DOHH2 (cell line): ENCODE measurements at regions not wholly inside any gene's neighbourhood (a gene's known extent, or its start where the extent isn't known, plus 50 kb on each side); places are given as distances from the start of the nearest gene placed in this dataset.

Experiments used
- H3F3A ChIP-seq: fragments of 200-600 bp; sonication (generic), shearing (Covaris generic); 2 replicates; pipeline ENCODE4 v1.6.0; 2016; ENCODE audit warnings: antibody characterized with exemption, mild to moderate bottlenecking; ENCODE audit not compliant: control insufficient read depth, insufficient read depth
- H3K27ac ChIP-seq: fragments of 200-600 bp; sonication (generic); 2 replicates; pipeline ENCODE4 v1.5.1; 2014; ENCODE audit warnings: low read depth, mild to moderate bottlenecking, low read length, moderate library complexity
- H3K27me3 ChIP-seq: fragments of 200-600 bp; sonication (generic); 2 replicates; pipeline ENCODE4 v1.6.1; 2014; ENCODE audit warnings: mild to moderate bottlenecking, low read length, mixed read lengths; ENCODE audit not compliant: control insufficient read depth
- H3K36me3 ChIP-seq: fragments of 200-600 bp; sonication (generic); 2 replicates; pipeline ENCODE4 v1.6.1; 2014; ENCODE audit warnings: mild to moderate bottlenecking, low read length, moderate library complexity, mixed read lengths; ENCODE audit not compliant: control insufficient read depth
- H3K4me1 ChIP-seq: fragments of 200-600 bp; sonication (generic); 2 replicates; pipeline ENCODE4 v1.6.1; 2014; ENCODE audit warnings: mild to moderate bottlenecking, low read length, mixed read lengths; ENCODE audit not compliant: control insufficient read depth
- H3K4me2 ChIP-seq: fragments of 200-600 bp; sonication (generic); 2 replicates; pipeline ENCODE4 v1.6.0; 2014; ENCODE audit warnings: mild to moderate bottlenecking, low read length, moderate library complexity
- H3K4me3 ChIP-seq: fragments of 200-600 bp; sonication (generic); 2 replicates; pipeline ENCODE4 v1.5.1; 2014; ENCODE audit warnings: mild to moderate bottlenecking, low read length, mixed read lengths
- H3K79me2 ChIP-seq: fragments of 200-600 bp; sonication (generic); 2 replicates; pipeline ENCODE4 v1.6.1; 2014; ENCODE audit warnings: mild to moderate bottlenecking, low read length, mixed read lengths; ENCODE audit not compliant: control insufficient read depth
- H3K9me2 ChIP-seq: fragments of 200-600 bp; sonication (generic); replicated peaks from 2 replicates; pipeline ENCODE4 v1.6.1; 2014; ENCODE audit warnings: mild to moderate bottlenecking, low read length, mixed read lengths; ENCODE audit not compliant: control insufficient read depth
- H3K9me3 ChIP-seq: fragments of 200-600 bp; sonication (generic); 2 replicates; pipeline ENCODE4 v1.6.1; 2014; ENCODE audit warnings: antibody characterized with exemption, low read length, mixed read lengths; ENCODE audit not compliant: control insufficient read depth, insufficient read depth
- H4K20me1 ChIP-seq: fragments of 200-600 bp; sonication (generic); 2 replicates; pipeline ENCODE4 v1.6.0; 2014; ENCODE audit warnings: low read depth, mild to moderate bottlenecking, antibody characterized with exemption, low read length, moderate library complexity; ENCODE audit not compliant: control insufficient read depth, insufficient read depth
- CTCF ChIP-seq: fragments of 200-600 bp; sonication (generic); IDR thresholded peaks from one replicate; pipeline ENCODE4 v1.5.1; 2014; ENCODE audit warnings: antibody characterized with exemption, mild to moderate bottlenecking, low read depth, low read length; ENCODE audit not compliant: poor library complexity, severe bottlenecking
- EZH2phosphoT487 ChIP-seq: fragments of 200-600 bp; sonication (generic); IDR thresholded peaks from 2 replicates; pipeline ENCODE4 v1.6.1; 2017; ENCODE audit warnings: borderline replicate concordance, mild to moderate bottlenecking, antibody characterized with exemption, low read length, moderate library complexity, mixed read lengths

GRCh38 chr6:66128656-66129055 is 421.6 kb upstream of the EYS start:
- H3K9me3 ChIP-seq: no peaks in the 10 kb centered on the region
- no peak overlapping the region for H3K4me2 ChIP-seq
- no peaks in the 10 kb centered on the region for H3K27me3 ChIP-seq
- no peaks in the 10 kb centered on the region for H3K79me2 ChIP-seq
- H3K36me3 ChIP-seq: no peaks in the 10 kb centered on the region
- TF ChIP-seq EZH2phosphoT487 (no peak), CTCF (no peak)
- no peaks in the 10 kb centered on the region for H3F3A ChIP-seq
- H4K20me1 ChIP-seq: no peaks in the 10 kb centered on the region
- no peaks in the 10 kb centered on the region for H3K4me1 ChIP-seq
- no peaks in the 10 kb centered on the region for H3K9me2 ChIP-seq
- no peak overlapping the region for H3K4me3 ChIP-seq
- no peak overlapping the region for H3K27ac ChIP-seq

- Histone ChIP-seq H3K79me2 (no peaks in the 10 kb centered on the region), H3K4me2 (no peak overlapping the region), H3K9me2 (no peaks in the 10 kb centered on the region), H3K36me3 (no peaks in the 10 kb centered on the region), H4K20me1 (no peaks in the 10 kb centered on the region), H3K4me3 (no peak overlapping the region), H3K27me3 (no peaks in the 10 kb centered on the region), H3K4me1 (no peaks in the 10 kb centered on the region), H3K27ac (no peak overlapping the region), H3F3A (no peaks in the 10 kb centered on the region), H3K9me3 (no peaks in the 10 kb centered on the region)
- TF ChIP-seq CTCF: no peak
- TF ChIP-seq EZH2phosphoT487: no peak
Observed at GRCh38 chr6:66128243-66128642, 421.2 kb upstream of the EYS start.

GRCh38 chr6:66127061-66127460 is 420.0 kb upstream of the EYS start:
- TF ChIP-seq EZH2phosphoT487 (no peak), CTCF (no peak)

GRCh38 chr6:66126358-66126757 is 419.3 kb upstream of the EYS start:
- H3K36me3 ChIP-seq: no peaks in the 10 kb centered on the region
- no peaks in the 10 kb centered on the region for H3K9me3 ChIP-seq
- no peaks in the 10 kb centered on the region for H3K27me3 ChIP-seq
- no peaks in the 10 kb centered on the region for H3F3A ChIP-seq
- TF ChIP-seq EZH2phosphoT487 (no peak), CTCF (no peak)
- H3K9me2 ChIP-seq: no peaks in the 10 kb centered on the region
- H4K20me1 ChIP-seq: no peaks in the 10 kb centered on the region
- no peaks in the 10 kb centered on the region for H3K79me2 ChIP-seq
- H3K4me2 ChIP-seq: no peak overlapping the region
- H3K4me3 ChIP-seq: no peak overlapping the region
- no peak overlapping the region for H3K27ac ChIP-seq
- no peaks in the 10 kb centered on the region for H3K4me1 ChIP-seq

More at GRCh38 chr6:66127061-66127460, 420.0 kb upstream of the EYS start:
- H3K36me3 ChIP-seq: no peaks in the 10 kb centered on the region
- no peaks in the 10 kb centered on the region for H3K27me3 ChIP-seq
- H3F3A ChIP-seq: no peaks in the 10 kb centered on the region
- no peaks in the 10 kb centered on the region for H3K9me2 ChIP-seq
- no peaks in the 10 kb centered on the region for H4K20me1 ChIP-seq
- H3K4me1 ChIP-seq: no peaks in the 10 kb centered on the region
- H3K79me2 ChIP-seq: no peaks in the 10 kb centered on the region
- no peak overlapping the region for H3K27ac ChIP-seq
- no peak overlapping the region for H3K4me2 ChIP-seq
- H3K9me3 ChIP-seq: no peaks in the 10 kb centered on the region
- H3K4me3 ChIP-seq: no peak overlapping the region
